ENCODE measurements at regions not wholly inside any gene's neighbourhood (a gene's known extent, or its start where the extent isn't known, plus 50 kb on each side); places are given as distances from the start of the nearest gene placed in this dataset.

- no peaks in the 10 kb centered on the region for H3K27me3 ChIP-seq (ENCODE audit: control insufficient read depth in 2 of 2, insufficient read depth in 2 of 2, low read length in 2 of 2)
- DNase-seq (ENCODE audit: low read depth, low spot score) (no peak), FAIRE-seq (no peak)
- H4K20me1 ChIP-seq (replicated peaks; ENCODE audit: control insufficient read depth, extremely low read depth, insufficient read depth, low read length): no peaks in the 10 kb centered on the region
- no peak overlapping the region for H3K4me2 ChIP-seq (ENCODE audit: insufficient read depth, low read length)
- no peak overlapping the region for H2AFZ ChIP-seq (ENCODE audit: low read depth, low read length)
- H3K79me2 ChIP-seq (ENCODE audit: control insufficient read depth, insufficient read depth, low read length): no peaks in the 10 kb centered on the region
- no peaks in the 10 kb centered on the region for H3K9me1 ChIP-seq (replicated peaks; ENCODE audit: control insufficient read depth, extremely low read depth, insufficient read depth, low read length)
- H3K36me3 ChIP-seq (ENCODE audit: control insufficient read depth in 2 of 2, extremely low read depth in 1 of 2, insufficient read depth in 2 of 2, low read length in 2 of 2): peaks cover 0 to 2% of the 10 kb centered on the region in 2 experiments
- H3K9me3 ChIP-seq (replicated peaks; ENCODE audit: control insufficient read depth, insufficient read depth, low read length): no peaks in the 10 kb centered on the region
- ChIA-PET CTCF (no interaction called here), POLR2A (no interaction called here)
- intact Hi-C loops (cut with micrococcal nuclease): no loop called here
- dilution Hi-C loops (cut with MboI; ENCODE audit: extremely low pct_ligation_motif_present, low sequenced_read_pairs): no loop called here
- no peak overlapping the region for H3K27ac ChIP-seq (ENCODE audit: insufficient read depth, low read depth, low read length)
- no peak for TF ChIP-seq FOS (IDR thresholded peaks at IDR 0.05; ENCODE audit: borderline replicate concordance, insufficient read depth, low read length)
- TF ChIP-seq, protein P1, sequence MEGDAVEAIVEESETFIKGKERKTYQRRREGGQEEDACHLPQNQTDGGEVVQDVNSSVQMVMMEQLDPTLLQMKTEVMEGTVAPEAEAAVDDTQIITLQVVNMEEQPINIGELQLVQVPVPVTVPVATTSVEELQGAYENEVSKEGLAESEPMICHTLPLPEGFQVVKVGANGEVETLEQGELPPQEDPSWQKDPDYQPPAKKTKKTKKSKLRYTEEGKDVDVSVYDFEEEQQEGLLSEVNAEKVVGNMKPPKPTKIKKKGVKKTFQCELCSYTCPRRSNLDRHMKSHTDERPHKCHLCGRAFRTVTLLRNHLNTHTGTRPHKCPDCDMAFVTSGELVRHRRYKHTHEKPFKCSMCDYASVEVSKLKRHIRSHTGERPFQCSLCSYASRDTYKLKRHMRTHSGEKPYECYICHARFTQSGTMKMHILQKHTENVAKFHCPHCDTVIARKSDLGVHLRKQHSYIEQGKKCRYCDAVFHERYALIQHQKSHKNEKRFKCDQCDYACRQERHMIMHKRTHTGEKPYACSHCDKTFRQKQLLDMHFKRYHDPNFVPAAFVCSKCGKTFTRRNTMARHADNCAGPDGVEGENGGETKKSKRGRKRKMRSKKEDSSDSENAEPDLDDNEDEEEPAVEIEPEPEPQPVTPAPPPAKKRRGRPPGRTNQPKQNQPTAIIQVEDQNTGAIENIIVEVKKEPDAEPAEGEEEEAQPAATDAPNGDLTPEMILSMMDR (IDR thresholded peaks at IDR 0.05; ENCODE audit: extremely low read depth in 1 of 2, insufficient read depth in 1 of 2, low read depth in 1 of 2, low read length in 2 of 2): no peak
- no peak for TF ChIP-seq POLR2A (IDR thresholded peaks at IDR 0.05; ENCODE audit: low read depth, low read length)
- no peak for TF ChIP-seq MYC (IDR thresholded peaks at IDR 0.05; ENCODE audit: low read depth, low read length)
- TF ChIP-seq, protein P2, sequence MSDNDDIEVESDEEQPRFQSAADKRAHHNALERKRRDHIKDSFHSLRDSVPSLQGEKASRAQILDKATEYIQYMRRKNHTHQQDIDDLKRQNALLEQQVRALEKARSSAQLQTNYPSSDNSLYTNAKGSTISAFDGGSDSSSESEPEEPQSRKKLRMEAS (IDR thresholded peaks at IDR 0.05; ENCODE audit: insufficient read depth, insufficient read length): no peak
- TF ChIP-seq JUN (IDR thresholded peaks at IDR 0.05; ENCODE audit: borderline replicate concordance, insufficient read depth, insufficient read length, low read depth): no peak
- no peak for TF ChIP-seq EZH2 (IDR thresholded peaks at IDR 0.05; ENCODE audit: borderline replicate concordance, low read depth, low read length, severe bottlenecking)
- no peak for TF ChIP-seq POLR2AphosphoS5 (IDR thresholded peaks at IDR 0.05; ENCODE audit: insufficient read depth, low read depth, low read length)
- TF ChIP-seq GATA2 (IDR thresholded peaks at IDR 0.05; ENCODE audit: insufficient read depth, insufficient read length, low read depth, low read length): no peak
- BruUV-seq (replicated peaks): no TSS peak
- no peak overlapping the region for H3K4me3 ChIP-seq (replicated peaks in 1 of 3; ENCODE audit: insufficient read depth in 1 of 3, low read depth in 1 of 3, low read length in 3 of 3)
- H3K4me1 ChIP-seq (ENCODE audit: control insufficient read depth, extremely low read depth, insufficient read depth, low read length): peaks cover 11% of the 10 kb centered on the region
- H3K9ac ChIP-seq (replicated peaks; ENCODE audit: extremely low read depth, insufficient read depth, low read length): no peak overlapping the region
These were observed 251.4 kb downstream of the PRL start for GRCh38 chr6:22045261-22045912.

Measured in endothelial cell of umbilical vein (primary cell).